Prostate gland (tissue), 2 donors: ENCODE measurements at regions not wholly inside any gene's neighbourhood (a gene's known extent, or its start where the extent isn't known, plus 50 kb on each side); places are given as distances from the start of the nearest gene placed in this dataset.

ENCODE experiments used
- POLR2A ChIP-seq: fragments of 450-650 bp; IDR thresholded peaks from one replicate; pipeline ENCODE4 v1.6.1; 2016; ENCODE audit warnings: antibody characterized with exemption, mild to moderate bottlenecking
- TF ChIP-seq, protein P1 (sequence below), 4 experiments: fragments of 200-600 bp in 2 of 4; fragments of 450-650 bp in 2 of 4; sonication (generic) in 2 of 4; IDR thresholded peaks; 1 replicate in 3 of 4; 2 replicates in 1 of 4; pipeline ENCODE4 v1.5.1; 2016 to 2019; ENCODE audit warnings: antibody characterized with exemption in 4 of 4, mild to moderate bottlenecking in 2 of 4, moderate library complexity in 2 of 4

DNA sequence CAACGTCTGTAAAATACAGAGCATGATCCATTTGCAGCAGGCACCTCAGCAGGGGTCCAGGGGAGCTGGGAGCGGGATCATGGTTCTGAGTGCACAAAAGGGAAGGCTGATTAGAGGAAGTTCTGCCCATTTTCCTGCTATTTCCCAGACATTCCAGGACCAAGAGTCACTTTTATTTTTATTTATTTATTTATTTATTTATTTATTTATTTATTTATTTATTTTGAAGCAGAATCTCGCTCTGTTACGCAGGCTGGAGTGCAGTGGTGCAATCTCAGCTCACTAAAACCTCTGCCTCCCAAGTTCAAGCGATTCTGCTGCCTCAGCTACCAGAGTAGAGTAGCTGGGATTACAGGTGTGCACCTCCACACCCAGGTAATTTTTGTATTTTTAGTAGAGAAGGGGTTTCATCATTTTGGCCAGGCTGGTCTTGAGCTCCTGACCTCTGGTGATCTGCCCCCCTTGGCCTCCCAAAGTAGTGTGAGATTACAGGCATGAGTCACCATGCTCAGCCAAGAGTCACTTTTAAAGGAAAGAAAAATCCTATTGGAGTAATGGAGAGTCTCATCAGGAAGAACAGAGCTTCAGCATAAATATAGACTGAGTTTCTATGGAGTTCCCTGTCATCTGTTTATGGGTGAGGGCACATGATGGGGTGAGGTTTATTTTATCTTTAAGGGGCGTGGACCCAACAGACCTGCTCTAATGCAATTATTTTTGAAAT is 355.2 kb downstream of the HAPSTR1 start:
- TF ChIP-seq POLR2A = no peak
- TF ChIP-seq, protein P1, sequence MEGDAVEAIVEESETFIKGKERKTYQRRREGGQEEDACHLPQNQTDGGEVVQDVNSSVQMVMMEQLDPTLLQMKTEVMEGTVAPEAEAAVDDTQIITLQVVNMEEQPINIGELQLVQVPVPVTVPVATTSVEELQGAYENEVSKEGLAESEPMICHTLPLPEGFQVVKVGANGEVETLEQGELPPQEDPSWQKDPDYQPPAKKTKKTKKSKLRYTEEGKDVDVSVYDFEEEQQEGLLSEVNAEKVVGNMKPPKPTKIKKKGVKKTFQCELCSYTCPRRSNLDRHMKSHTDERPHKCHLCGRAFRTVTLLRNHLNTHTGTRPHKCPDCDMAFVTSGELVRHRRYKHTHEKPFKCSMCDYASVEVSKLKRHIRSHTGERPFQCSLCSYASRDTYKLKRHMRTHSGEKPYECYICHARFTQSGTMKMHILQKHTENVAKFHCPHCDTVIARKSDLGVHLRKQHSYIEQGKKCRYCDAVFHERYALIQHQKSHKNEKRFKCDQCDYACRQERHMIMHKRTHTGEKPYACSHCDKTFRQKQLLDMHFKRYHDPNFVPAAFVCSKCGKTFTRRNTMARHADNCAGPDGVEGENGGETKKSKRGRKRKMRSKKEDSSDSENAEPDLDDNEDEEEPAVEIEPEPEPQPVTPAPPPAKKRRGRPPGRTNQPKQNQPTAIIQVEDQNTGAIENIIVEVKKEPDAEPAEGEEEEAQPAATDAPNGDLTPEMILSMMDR (IDR thresholded peaks at IDR 0.05) = no peak
